ENCODE measurements at regions not wholly inside any gene's neighbourhood (a gene's known extent, or its start where the extent isn't known, plus 50 kb on each side); places are given as distances from the start of the nearest gene placed in this dataset.

- TF ChIP-seq CTCF (IDR thresholded peaks at IDR 0.05; ENCODE audit: control extremely low read depth in 1 of 3, insufficient read depth in 1 of 3, low read depth in 1 of 3, low read length in 3 of 3) (no peak), EZH2 (IDR thresholded peaks at IDR 0.05; ENCODE audit: low read depth, low read length, severe bottlenecking) (no peak), POLR2A (IDR thresholded peaks at IDR 0.05; ENCODE audit: control extremely low read depth in 1 of 2, low read depth in 2 of 2, low read length in 2 of 2) (no peak), RXRA (IDR thresholded peaks at IDR 0.05; ENCODE audit: insufficient read depth, low read depth, low read length) (no peak), MAX (IDR thresholded peaks at IDR 0.05) (no peak), NANOG (IDR thresholded peaks at IDR 0.05; ENCODE audit: insufficient read depth, low read depth, low read length, poor library complexity, severe bottlenecking) (no peak), ATF2 (IDR thresholded peaks at IDR 0.05; ENCODE audit: low read length) (no peak), POLR2AphosphoS5 (IDR thresholded peaks at IDR 0.05; ENCODE audit: low read depth, low read length) (no peak), RAD21 (IDR thresholded peaks at IDR 0.05 in 1 of 2, conservative IDR thresholded peaks at IDR 0.05 in 1 of 2; ENCODE audit: low read depth in 2 of 2, low read length in 2 of 2) (no peak), JUN (IDR thresholded peaks at IDR 0.05; ENCODE audit: low read depth, low read length) (no peak), TAF1 (IDR thresholded peaks at IDR 0.05; ENCODE audit: low read depth, low read length) (no peak), YY1 (IDR thresholded peaks at IDR 0.05; ENCODE audit: low read depth, low read length) (no peak), BRCA1 (IDR thresholded peaks at IDR 0.05; ENCODE audit: low read depth, low read length) (no peak), RFX5 (IDR thresholded peaks at IDR 0.05; ENCODE audit: borderline replicate concordance, low read depth, low read length) (no peak)
Observed at GRCh38 chr9:81076131-81076530, 613.2 kb downstream of the TLE1 start.
